Astrocyte (in vitro differentiated cells and primary cell): ENCODE measurements at regions not wholly inside any gene's neighbourhood (a gene's known extent, or its start where the extent isn't known, plus 50 kb on each side); places are given as distances from the start of the nearest gene placed in this dataset.

ENCODE experiments used
- DNase-seq: peaks from one replicate; pipeline ENCODE4 v3.0.0-alpha.2; 2010; ENCODE audit warnings: low read depth
- FAIRE-seq: peaks from 2 replicates; lab custom pipeline; 2011; peaks lifted over from hg19 to GRCh38; lab: Jason Lieb, UNC
- H2AFZ ChIP-seq: 2 replicates; pipeline ENCODE4 v1.6.0; 2012; ENCODE audit warnings: low read depth, low read length, inconsistent platforms
- H3K27ac ChIP-seq: 2 replicates; pipeline ENCODE4 v1.5.1; 2011; ENCODE audit warnings: low read depth, low read length, inconsistent platforms
- H3K27me3 ChIP-seq: 2 replicates; pipeline ENCODE4 v1.6.0; 2011; ENCODE audit warnings: low read length, inconsistent platforms; ENCODE audit not compliant: insufficient read depth
- H3K36me3 ChIP-seq: 2 replicates; pipeline ENCODE4 v1.5.1; 2011; ENCODE audit warnings: low read length, inconsistent platforms; ENCODE audit not compliant: insufficient read depth
- H3K4me1 ChIP-seq: 2 replicates; pipeline ENCODE4 v1.5.1; 2011; ENCODE audit warnings: low read length, inconsistent platforms; ENCODE audit not compliant: insufficient read depth
- H3K4me2 ChIP-seq: 2 replicates; pipeline ENCODE4 v1.6.0; 2012; ENCODE audit warnings: low read length, inconsistent platforms
- H3K4me3 ChIP-seq: 2 replicates; pipeline ENCODE4 v1.5.1; 2011; ENCODE audit warnings: low read depth, mild to moderate bottlenecking, low read length, inconsistent platforms; ENCODE audit not compliant: insufficient read depth
- H3K79me2 ChIP-seq: 2 replicates; pipeline ENCODE4 v1.6.0; 2012; ENCODE audit warnings: mild to moderate bottlenecking, low read length, inconsistent platforms; ENCODE audit not compliant: insufficient read depth
- H3K9ac ChIP-seq: 2 replicates; pipeline ENCODE4 v1.6.0; 2012; ENCODE audit warnings: mild to moderate bottlenecking, low read length, inconsistent platforms
- H3K9me3 ChIP-seq: 2 replicates; pipeline ENCODE4 v1.5.1; 2012; ENCODE audit warnings: low read depth, mild to moderate bottlenecking, low read length, inconsistent platforms; ENCODE audit not compliant: insufficient read depth
- H4K20me1 ChIP-seq: 2 replicates; pipeline ENCODE4 v1.6.0; 2012; ENCODE audit warnings: low read length, inconsistent platforms; ENCODE audit not compliant: insufficient read depth
- H3K27ac Mint-ChIP-seq: one replicate; pipeline ENCODE4 v1.8.0; 2021; ENCODE audit warnings: mild to moderate bottlenecking, mixed read lengths; ENCODE audit not compliant: unreplicated experiment
- H3K27me3 Mint-ChIP-seq: one replicate; pipeline ENCODE4 v1.8.0; 2021; ENCODE audit warnings: low read depth, mixed read lengths; ENCODE audit not compliant: unreplicated experiment
- H3K36me3 Mint-ChIP-seq: one replicate; pipeline ENCODE4 v1.8.0; 2021; ENCODE audit warnings: low read depth, mixed read lengths; ENCODE audit not compliant: unreplicated experiment
- H3K4me1 Mint-ChIP-seq: one replicate; pipeline ENCODE4 v1.8.0; 2021; ENCODE audit warnings: low read depth, mixed read lengths; ENCODE audit not compliant: unreplicated experiment
- H3K4me3 Mint-ChIP-seq: one replicate; pipeline ENCODE4 v1.8.0; 2021; ENCODE audit warnings: mild to moderate bottlenecking, moderate library complexity, mixed read lengths; ENCODE audit not compliant: unreplicated experiment
- H3K9me3 Mint-ChIP-seq: one replicate; pipeline ENCODE4 v1.8.0; 2021; ENCODE audit warnings: mild to moderate bottlenecking, mixed read lengths; ENCODE audit not compliant: unreplicated experiment
- EZH2 ChIP-seq: IDR thresholded peaks from 2 replicates; pipeline ENCODE4 v1.6.1; 2012; ENCODE audit warnings: mild to moderate bottlenecking, low read length, inconsistent platforms; ENCODE audit not compliant: insufficient read depth
- TF ChIP-seq, protein P1 (sequence below): IDR thresholded peaks from 2 replicates; pipeline ENCODE4 v1.5.1; 2011; ENCODE audit warnings: low read depth, mild to moderate bottlenecking, inconsistent platforms, low read length, moderate library complexity; ENCODE audit not compliant: insufficient read depth

GRCh38 chr3:14277557-14277956, 98.9 kb downstream of the LSM3 start:
- Histone ChIP-seq H3K4me1 (no peaks in the 10 kb centered on the region), H4K20me1 (no peaks in the 10 kb centered on the region), H3K27ac (no peak overlapping the region), H2AFZ (no peak overlapping the region), H3K27me3 (no peaks in the 10 kb centered on the region), H3K9ac (no peak overlapping the region), H3K4me2 (no peak overlapping the region), H3K79me2 (no peaks in the 10 kb centered on the region), H3K9me3 (no peaks in the 10 kb centered on the region), H3K4me3 (no peak overlapping the region), H3K36me3 (no peaks in the 10 kb centered on the region)
- DNase-seq (no peak), FAIRE-seq (no peak)
- H3K4me1 Mint-ChIP-seq, result peaks cover 18% of the 10 kb centered on the region
- peaks cover 26% of the 10 kb centered on the region for H3K27me3 Mint-ChIP-seq
- peaks cover 2% of the 10 kb centered on the region for H3K9me3 Mint-ChIP-seq
- no peak overlapping the region for H3K4me3 Mint-ChIP-seq
- no peak overlapping the region for H3K27ac Mint-ChIP-seq
- H3K36me3 Mint-ChIP-seq, result peaks cover 3% of the 10 kb centered on the region
- TF ChIP-seq, protein P1, sequence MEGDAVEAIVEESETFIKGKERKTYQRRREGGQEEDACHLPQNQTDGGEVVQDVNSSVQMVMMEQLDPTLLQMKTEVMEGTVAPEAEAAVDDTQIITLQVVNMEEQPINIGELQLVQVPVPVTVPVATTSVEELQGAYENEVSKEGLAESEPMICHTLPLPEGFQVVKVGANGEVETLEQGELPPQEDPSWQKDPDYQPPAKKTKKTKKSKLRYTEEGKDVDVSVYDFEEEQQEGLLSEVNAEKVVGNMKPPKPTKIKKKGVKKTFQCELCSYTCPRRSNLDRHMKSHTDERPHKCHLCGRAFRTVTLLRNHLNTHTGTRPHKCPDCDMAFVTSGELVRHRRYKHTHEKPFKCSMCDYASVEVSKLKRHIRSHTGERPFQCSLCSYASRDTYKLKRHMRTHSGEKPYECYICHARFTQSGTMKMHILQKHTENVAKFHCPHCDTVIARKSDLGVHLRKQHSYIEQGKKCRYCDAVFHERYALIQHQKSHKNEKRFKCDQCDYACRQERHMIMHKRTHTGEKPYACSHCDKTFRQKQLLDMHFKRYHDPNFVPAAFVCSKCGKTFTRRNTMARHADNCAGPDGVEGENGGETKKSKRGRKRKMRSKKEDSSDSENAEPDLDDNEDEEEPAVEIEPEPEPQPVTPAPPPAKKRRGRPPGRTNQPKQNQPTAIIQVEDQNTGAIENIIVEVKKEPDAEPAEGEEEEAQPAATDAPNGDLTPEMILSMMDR, result no peak
- TF ChIP-seq EZH2, result no peak

GRCh38 chr3:14278265-14278798, 99.7 kb downstream of the LSM3 start:
- H3K27me3 Mint-ChIP-seq, result peaks cover 32% of the 10 kb centered on the region
- Histone ChIP-seq H3K36me3 (no peaks in the 10 kb centered on the region), H3K27me3 (no peaks in the 10 kb centered on the region), H3K4me2 (no peak overlapping the region), H4K20me1 (no peaks in the 10 kb centered on the region), H3K4me3 (no peak overlapping the region), H2AFZ (no peak overlapping the region), H3K79me2 (no peaks in the 10 kb centered on the region), H3K9ac (no peak overlapping the region), H3K4me1 (no peaks in the 10 kb centered on the region), H3K9me3 (no peaks in the 10 kb centered on the region), H3K27ac (no peak overlapping the region)
- DNase-seq (no peak), FAIRE-seq (no peak)
- H3K4me1 Mint-ChIP-seq, result peaks cover 15% of the 10 kb centered on the region
- TF ChIP-seq, protein P1, result no peak
- TF ChIP-seq EZH2, result no peak
- H3K36me3 Mint-ChIP-seq, result peaks cover 3% of the 10 kb centered on the region
- no peak overlapping the region for H3K27ac Mint-ChIP-seq
- H3K9me3 Mint-ChIP-seq, result peaks cover 2% of the 10 kb centered on the region
- no peak overlapping the region for H3K4me3 Mint-ChIP-seq

- Mint-ChIP-seq H3K36me3 (peaks cover 3% of the 10 kb centered on the region), H3K9me3 (peaks cover 2% of the 10 kb centered on the region), H3K27ac (no peak overlapping the region), H3K4me1 (peaks cover 15% of the 10 kb centered on the region), H3K27me3 (peaks cover 32% of the 10 kb centered on the region), H3K4me3 (no peak overlapping the region)
- H3K27me3 ChIP-seq, result peaks cover 5% of the 10 kb centered on the region
- H3K79me2 ChIP-seq, result no peaks in the 10 kb centered on the region
- DNase-seq, result no peak
- no peak overlapping the region for H3K4me3 ChIP-seq
- H3K36me3 ChIP-seq, result no peaks in the 10 kb centered on the region
- TF ChIP-seq, protein P1, result no peak
- TF ChIP-seq EZH2, result no peak
- H3K4me2 ChIP-seq, result no peak overlapping the region
- H3K9ac ChIP-seq, result no peak overlapping the region
- H3K4me1 ChIP-seq, result no peaks in the 10 kb centered on the region
- H3K9me3 ChIP-seq, result no peaks in the 10 kb centered on the region
- FAIRE-seq, result no peak
- H4K20me1 ChIP-seq, result no peaks in the 10 kb centered on the region
- no peak overlapping the region for H2AFZ ChIP-seq
- no peak overlapping the region for H3K27ac ChIP-seq
Measured at GRCh38 chr3:14278799-14279625, 100.4 kb downstream of the LSM3 start.
